ENCODE measurements at regions not wholly inside any gene's neighbourhood (a gene's known extent, or its start where the extent isn't known, plus 50 kb on each side); places are given as distances from the start of the nearest gene placed in this dataset.
A peak's percentile ranks its signal among the peaks of the same experiment; 100 is the strongest.

GRCh38 chr22:49303781-49304461 lies 523.8 kb downstream of the BRD1 start:
- CTCF ChIA-PET: no interaction called here
- peaks cover 0 to 50% of the 10 kb centered on the region in 2 experiments for H3K27me3 ChIP-seq (replicated peaks in 1 of 2; ENCODE audit: control insufficient read depth in 2 of 2, extremely low read depth in 1 of 2, insufficient read depth in 2 of 2, low read length in 1 of 2)

GRCh38 chr22:49303061-49303735 lies 524.5 kb downstream of the BRD1 start:
- 69% methylated on average over 16 of the region's 17 CpGs for WGBS (ENCODE audit: insufficient coverage)
- peak in 1 of 35 experiments; percentile 23 for DNase-seq
- H3K36me3 ChIP-seq (ENCODE audit: control insufficient read depth in 2 of 2, extremely low read depth in 1 of 2, insufficient read depth in 1 of 2, low read length in 1 of 2): no peaks in the 10 kb centered on the region
- H3K4me3 Mint-ChIP-seq: no peak overlapping the region
- no peaks in the 10 kb centered on the region for H3K36me3 Mint-ChIP-seq
- POLR2A ChIA-PET: no interaction called here
- H3K9me3 Mint-ChIP-seq: no peaks in the 10 kb centered on the region
- H3K4me3 ChIP-seq (ENCODE audit: control insufficient read depth in 1 of 2, extremely low read depth in 1 of 2, low read length in 1 of 2): no peak overlapping the region
- no peaks in the 10 kb centered on the region for H3K4me1 Mint-ChIP-seq
- ATAC-seq (replicated peaks in 1 of 4): no peak
- H3K9me3 ChIP-seq: no peaks in the 10 kb centered on the region
- no peak overlapping the region for H3K27ac Mint-ChIP-seq
- H3K27me3 ChIP-seq (replicated peaks in 1 of 2; ENCODE audit: control insufficient read depth in 2 of 2, extremely low read depth in 1 of 2, insufficient read depth in 2 of 2, low read length in 1 of 2): peaks cover 0 to 50% of the 10 kb centered on the region in 2 experiments
- no peak overlapping the region for H3K27ac ChIP-seq (ENCODE audit: low read length)
- CTCF ChIA-PET: no interaction called here
- peaks cover 0 to 8% of the 10 kb centered on the region in 2 experiments for H3K4me1 ChIP-seq (ENCODE audit: control insufficient read depth in 1 of 2, extremely low read depth in 1 of 2, insufficient read depth in 2 of 2, low read length in 2 of 2)
- peaks cover 18 to 25% of the 10 kb centered on the region in 2 donors for H3K27me3 Mint-ChIP-seq

More at GRCh38 chr22:49303781-49304461, 523.8 kb downstream of the BRD1 start:
- no peaks in the 10 kb centered on the region for H3K4me1 Mint-ChIP-seq
- no peaks in the 10 kb centered on the region for H3K36me3 Mint-ChIP-seq
- Histone ChIP-seq H3K9me3 (no peaks in the 10 kb centered on the region), H3K27ac (ENCODE audit: low read length) (no peak overlapping the region), H3K4me1 (ENCODE audit: control insufficient read depth in 1 of 2, extremely low read depth in 1 of 2, insufficient read depth in 2 of 2, low read length in 2 of 2) (peaks cover 0 to 8% of the 10 kb centered on the region in 2 experiments), H3K4me3 (ENCODE audit: control insufficient read depth in 1 of 2, extremely low read depth in 1 of 2, low read length in 1 of 2) (no peak overlapping the region), H3K36me3 (ENCODE audit: control insufficient read depth in 2 of 2, extremely low read depth in 1 of 2, insufficient read depth in 1 of 2, low read length in 1 of 2) (no peaks in the 10 kb centered on the region)
- ATAC-seq (replicated peaks in 1 of 4): no peak
- WGBS (ENCODE audit: insufficient coverage): 94% methylated on average over 17 of the region's 22 CpGs
- no peak overlapping the region for H3K4me3 Mint-ChIP-seq
- DNase-seq: peak in 3 of 35 experiments; percentile 0 to 12 (median 2)
- H3K9me3 Mint-ChIP-seq: no peaks in the 10 kb centered on the region
- H3K27ac Mint-ChIP-seq: no peak overlapping the region
- H3K27me3 Mint-ChIP-seq: peaks cover 18 to 28% of the 10 kb centered on the region in 2 donors
- POLR2A ChIA-PET: no interaction called here

DNA sequence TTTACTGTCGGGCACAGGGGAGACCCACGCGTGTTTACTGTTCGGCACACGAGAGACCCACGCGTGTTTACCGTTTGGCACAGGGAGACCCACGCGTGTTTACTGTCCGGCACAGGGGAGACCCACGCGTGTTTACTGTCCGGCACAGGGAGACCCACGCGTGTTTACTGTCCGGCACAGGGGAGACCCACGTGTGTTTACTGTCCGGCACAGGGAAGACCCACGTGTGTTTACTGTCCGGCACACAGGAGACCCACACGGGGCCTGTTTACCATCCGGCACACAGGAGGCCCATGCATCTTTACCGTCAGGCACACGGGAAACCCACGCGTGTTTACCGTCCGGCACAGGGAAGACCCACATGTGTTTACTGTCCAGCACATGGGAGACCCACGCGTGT lies 525.1 kb downstream of the BRD1 start:
- Histone ChIP-seq H3K27me3 (replicated peaks in 1 of 2; ENCODE audit: control insufficient read depth in 2 of 2, extremely low read depth in 1 of 2, insufficient read depth in 2 of 2, low read length in 1 of 2) (peaks cover 0 to 50% of the 10 kb centered on the region in 2 experiments), H3K4me3 (ENCODE audit: control insufficient read depth in 1 of 2, extremely low read depth in 1 of 2, low read length in 1 of 2) (no peak overlapping the region), H3K4me1 (ENCODE audit: control insufficient read depth in 1 of 2, extremely low read depth in 1 of 2, insufficient read depth in 2 of 2, low read length in 2 of 2) (peaks cover 0 to 8% of the 10 kb centered on the region in 2 experiments), H3K27ac (ENCODE audit: low read length) (no peak overlapping the region), H3K9me3 (no peaks in the 10 kb centered on the region), H3K36me3 (ENCODE audit: control insufficient read depth in 2 of 2, extremely low read depth in 1 of 2, insufficient read depth in 1 of 2, low read length in 1 of 2) (no peaks in the 10 kb centered on the region)
- ChIA-PET POLR2A (no interaction called here), CTCF (no interaction called here)
- H3K27ac Mint-ChIP-seq: no peak overlapping the region
- peaks cover 14 to 21% of the 10 kb centered on the region in 2 donors for H3K27me3 Mint-ChIP-seq
- DNase-seq (peak in 1 of 35 experiments; percentile 0), ATAC-seq (replicated peaks in 1 of 4) (no peak)
- no peaks in the 10 kb centered on the region for H3K4me1 Mint-ChIP-seq
- H3K4me3 Mint-ChIP-seq: no peak overlapping the region
- WGBS (ENCODE audit: insufficient coverage): 86% methylated on average over 31 of the region's 31 CpGs
- no peaks in the 10 kb centered on the region for H3K36me3 Mint-ChIP-seq
- no peaks in the 10 kb centered on the region for H3K9me3 Mint-ChIP-seq

DNA sequence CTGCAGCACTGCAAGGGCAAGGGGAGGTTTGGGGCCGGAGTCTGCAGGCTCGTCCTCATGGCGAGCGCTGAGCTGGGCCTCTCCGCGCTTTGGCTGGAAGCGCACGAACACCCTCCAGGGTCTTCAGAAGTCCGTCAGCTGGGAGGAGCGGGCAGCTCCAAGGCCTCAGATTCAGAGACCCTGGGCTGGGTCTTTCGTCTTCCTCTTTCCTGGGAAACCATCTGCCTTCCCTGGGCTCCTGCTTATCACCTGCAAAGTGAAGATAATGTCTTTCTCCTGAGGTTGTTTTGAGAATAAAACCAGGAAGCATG lies 525.6 kb downstream of the BRD1 start:
- CTCF ChIA-PET: no interaction called here
- Histone ChIP-seq H3K27ac (ENCODE audit: low read length) (no peak overlapping the region), H3K36me3 (ENCODE audit: control insufficient read depth in 2 of 2, extremely low read depth in 1 of 2, insufficient read depth in 1 of 2, low read length in 1 of 2) (no peaks in the 10 kb centered on the region), H3K4me1 (ENCODE audit: control insufficient read depth in 1 of 2, extremely low read depth in 1 of 2, insufficient read depth in 2 of 2, low read length in 2 of 2) (peaks cover 0 to 8% of the 10 kb centered on the region in 2 experiments), H3K27me3 (replicated peaks in 1 of 2; ENCODE audit: control insufficient read depth in 2 of 2, extremely low read depth in 1 of 2, insufficient read depth in 2 of 2, low read length in 1 of 2) (peaks cover 0 to 50% of the 10 kb centered on the region in 2 experiments), H3K9me3 (no peaks in the 10 kb centered on the region), H3K4me3 (ENCODE audit: control insufficient read depth in 1 of 2, extremely low read depth in 1 of 2, low read length in 1 of 2) (no peak overlapping the region)
- DNase-seq (no peak), ATAC-seq (replicated peaks in 1 of 4) (no peak)
- H3K4me1 Mint-ChIP-seq: no peaks in the 10 kb centered on the region
- no peak overlapping the region for H3K4me3 Mint-ChIP-seq
- no peaks in the 10 kb centered on the region for H3K9me3 Mint-ChIP-seq
- H3K27ac Mint-ChIP-seq: no peak overlapping the region
- peaks cover 14 to 19% of the 10 kb centered on the region in 2 donors for H3K27me3 Mint-ChIP-seq
- POLR2A ChIA-PET: no interaction called here
- 94% methylated on average over 10 of the region's 11 CpGs for WGBS (ENCODE audit: insufficient coverage)
- H3K36me3 Mint-ChIP-seq: no peaks in the 10 kb centered on the region

- ChIA-PET CTCF (no interaction called here), POLR2A (no interaction called here)
- Histone ChIP-seq H3K36me3 (ENCODE audit: control insufficient read depth in 2 of 2, extremely low read depth in 1 of 2, insufficient read depth in 1 of 2, low read length in 1 of 2) (no peaks in the 10 kb centered on the region), H3K27ac (ENCODE audit: low read length) (no peak overlapping the region), H3K9me3 (no peaks in the 10 kb centered on the region), H3K4me1 (ENCODE audit: control insufficient read depth in 1 of 2, extremely low read depth in 1 of 2, insufficient read depth in 2 of 2, low read length in 2 of 2) (peaks cover 0 to 8% of the 10 kb centered on the region in 2 experiments), H3K4me3 (ENCODE audit: control insufficient read depth in 1 of 2, extremely low read depth in 1 of 2, low read length in 1 of 2) (no peak overlapping the region), H3K27me3 (replicated peaks in 1 of 2; ENCODE audit: control insufficient read depth in 2 of 2, extremely low read depth in 1 of 2, insufficient read depth in 2 of 2, low read length in 1 of 2) (peaks cover 0 to 45% of the 10 kb centered on the region in 2 experiments)
- H3K27ac Mint-ChIP-seq: no peak overlapping the region
- H3K9me3 Mint-ChIP-seq: no peaks in the 10 kb centered on the region
- no peaks in the 10 kb centered on the region for H3K4me1 Mint-ChIP-seq
- peak in 2 of 35 experiments; percentile 0 to 17 for DNase-seq
- no peaks in the 10 kb centered on the region for H3K36me3 Mint-ChIP-seq
- H3K4me3 Mint-ChIP-seq: no peak overlapping the region
- ATAC-seq (replicated peaks in 1 of 4): no peak
- 85% methylated on average over 36 of the region's 37 CpGs for WGBS (ENCODE audit: insufficient coverage)
- peaks cover 14 to 16% of the 10 kb centered on the region in 2 donors for H3K27me3 Mint-ChIP-seq
These were observed 526.1 kb downstream of the BRD1 start for GRCh38 chr22:49301398-49302149.

GRCh38 chr22:49300951-49301397 lies 526.7 kb downstream of the BRD1 start:
- Mint-ChIP-seq H3K9me3 (no peaks in the 10 kb centered on the region), H3K36me3 (no peaks in the 10 kb centered on the region), H3K4me1 (no peaks in the 10 kb centered on the region), H3K4me3 (no peak overlapping the region), H3K27me3 (peaks cover 14 to 16% of the 10 kb centered on the region in 2 donors), H3K27ac (no peak overlapping the region)
- ATAC-seq (replicated peaks in 1 of 4) (no peak), DNase-seq (peak in 2 of 35 experiments; percentile 0 to 12)
- CTCF ChIA-PET: no interaction called here
- Histone ChIP-seq H3K36me3 (ENCODE audit: control insufficient read depth in 2 of 2, extremely low read depth in 1 of 2, insufficient read depth in 1 of 2, low read length in 1 of 2) (no peaks in the 10 kb centered on the region), H3K27me3 (replicated peaks in 1 of 2; ENCODE audit: control insufficient read depth in 2 of 2, extremely low read depth in 1 of 2, insufficient read depth in 2 of 2, low read length in 1 of 2) (peaks cover 0 to 40% of the 10 kb centered on the region in 2 experiments), H3K4me1 (ENCODE audit: control insufficient read depth in 1 of 2, extremely low read depth in 1 of 2, insufficient read depth in 2 of 2, low read length in 2 of 2) (peaks cover 0 to 8% of the 10 kb centered on the region in 2 experiments), H3K9me3 (no peaks in the 10 kb centered on the region), H3K4me3 (ENCODE audit: control insufficient read depth in 1 of 2, extremely low read depth in 1 of 2, low read length in 1 of 2) (no peak overlapping the region), H3K27ac (ENCODE audit: low read length) (no peak overlapping the region)
- 68% methylated on average over 10 of the region's 15 CpGs for WGBS (ENCODE audit: insufficient coverage)
- POLR2A ChIA-PET: no interaction called here

Measured in T-cell (primary cell).